ENCODE measurements at regions not wholly inside any gene's neighbourhood (a gene's known extent, or its start where the extent isn't known, plus 50 kb on each side); places are given as distances from the start of the nearest gene placed in this dataset.

GRCh38 chr1:219837994-219838294, 90.4 kb downstream of the SLC30A10 start:
- TF ChIP-seq CTCF (IDR thresholded peaks at IDR 0.05) (no peak), POLR2A (IDR thresholded peaks at IDR 0.05) (no peak)

Measured in thyroid gland (tissue), 4 donors.